ENCODE measurements at regions not wholly inside any gene's neighbourhood (a gene's known extent, or its start where the extent isn't known, plus 50 kb on each side); places are given as distances from the start of the nearest gene placed in this dataset.
A peak's percentile ranks its signal among the peaks of the same experiment; 100 is the strongest.
"Not testable (repeated sequence)": the region's sequence is repeated elsewhere in the genome, so short reads cannot be mapped to it uniquely, and the experiment has no call there.

DNA sequence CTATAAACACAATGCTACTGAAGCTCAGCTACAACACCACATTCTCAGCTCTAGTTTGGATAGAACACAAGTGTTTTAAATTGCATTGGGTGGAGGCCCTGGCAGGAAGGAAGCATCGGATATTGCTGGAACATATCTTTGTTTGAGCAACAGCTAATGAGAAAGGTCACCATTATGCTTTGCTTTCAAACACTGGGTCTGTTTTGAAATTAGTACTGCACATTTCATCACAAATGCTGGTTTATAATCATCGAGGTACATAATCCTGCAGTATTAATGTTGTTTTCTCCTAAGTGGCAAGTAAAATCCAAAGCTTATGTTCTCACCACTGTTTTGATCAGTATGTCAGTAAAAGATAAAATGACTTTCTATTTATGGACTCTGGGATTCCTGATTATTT is 61.5 kb upstream of the ARHGAP29 start:
- H3K4me1 ChIP-seq = peaks cover 0 to 79% (median 30%) of the 10 kb centered on the region in 6 donors
- WGBS, 5 donors = 19 to 61% (median 27%) methylated on average over 2 of the region's 2 CpGs

DNA sequence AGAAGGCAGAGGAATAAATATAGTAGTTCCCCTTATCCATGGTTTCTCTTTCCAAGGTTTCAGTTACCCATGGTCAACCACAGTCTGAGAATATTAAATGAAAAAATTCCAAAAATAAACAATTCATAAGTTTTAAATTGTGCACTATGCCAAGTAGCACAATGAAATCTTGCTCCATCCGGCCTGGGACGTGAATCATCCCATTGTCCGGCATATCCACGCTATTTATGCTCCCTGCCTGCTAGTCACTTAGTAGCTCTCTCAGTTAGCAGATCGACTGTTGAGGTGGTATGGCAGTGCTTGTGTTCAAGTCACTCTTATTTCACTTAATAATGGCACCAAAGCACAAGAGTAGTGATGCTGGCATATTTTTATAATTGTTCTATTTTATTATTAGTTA is 58.6 kb upstream of the ARHGAP29 start:
- Histone ChIP-seq H3K27me3 (replicated peaks in 1 of 7) (peaks cover 0 to 19% (median 0%) of the 10 kb centered on the region in 7 donors), H3K9me3 (no peaks in the 10 kb centered on the region), H3K4me3 (no peak overlapping the region), H3K27ac (peak overlapping the region in 6 of 8 donors; percentile 2 to 90 (median 66)), H3K4me1 (peaks cover 0 to 50% (median 19%) of the 10 kb centered on the region in 6 donors), H3K36me3 (no peaks in the 10 kb centered on the region)
- intact Hi-C loops (cut with DNase I; ENCODE audit: low total_unique reads) = no loop called here
- 67 to 82% (median 78%) methylated on average over 5 of the region's 5 CpGs for WGBS, 5 donors
- no peak for DNase-seq
- TF ChIP-seq POLR2AphosphoS5 (IDR thresholded peaks at IDR 0.05) (peak in 1 of 3 donors; percentile 46), POLR2A (IDR thresholded peaks at IDR 0.05) (no peak)

More for the DNA sequence above, 61.5 kb upstream of the ARHGAP29 start:
- no peak for TF ChIP-seq POLR2A (IDR thresholded peaks at IDR 0.05)
- peak in 1 of 3 donors; percentile 72 for TF ChIP-seq POLR2AphosphoS5 (IDR thresholded peaks at IDR 0.05)
- DNase-seq = no peak
- Histone ChIP-seq H3K36me3 (no peaks in the 10 kb centered on the region), H3K9me3 (no peaks in the 10 kb centered on the region), H3K27ac (peak overlapping the region; percentile 50 to 90 (median 78)), H3K27me3 (replicated peaks in 1 of 7) (peaks cover 0 to 4% (median 0%) of the 10 kb centered on the region in 7 donors), H3K4me3 (no peak overlapping the region)
- intact Hi-C loops (cut with DNase I; ENCODE audit: low total_unique reads) = no loop called here

DNA sequence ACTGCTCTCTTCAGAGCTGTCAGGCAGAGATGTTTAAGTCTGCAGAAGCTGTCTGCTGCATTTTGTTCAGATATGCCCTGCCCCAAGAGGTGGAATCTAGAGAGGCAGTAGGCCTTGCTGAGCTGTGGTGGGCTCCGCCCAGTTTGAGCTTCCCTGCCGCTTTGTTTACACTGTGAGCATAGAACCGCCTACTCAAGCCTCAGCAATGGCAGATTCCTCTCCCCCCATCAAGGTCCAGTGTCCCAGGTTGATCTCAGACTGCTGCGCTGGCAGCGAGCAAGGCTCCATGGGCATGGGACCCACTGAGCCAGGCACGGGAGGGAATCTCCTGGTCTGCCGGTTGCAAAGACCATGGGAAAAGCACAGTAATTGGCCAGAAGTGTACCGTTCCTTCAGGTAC is 55.6 kb upstream of the ARHGAP29 start:
- H3K27ac ChIP-seq; H3K36me3 ChIP-seq; DNase-seq; intact Hi-C loops (cut with DNase I; ENCODE audit: low total_unique reads); H3K4me3 ChIP-seq; H3K9me3 ChIP-seq: not testable (repeated sequence)
- WGBS, 5 donors = 94 to 100% (median 96%) methylated on average over 5 to 8 of the region's 8 CpGs
- peaks cover 0 to 19% (median 0%) of the 10 kb centered on the region in 7 donors for H3K27me3 ChIP-seq (replicated peaks in 1 of 7)
- H3K4me1 ChIP-seq = peaks cover 0 to 20% (median under 1%) of the 10 kb centered on the region in 6 donors

DNA sequence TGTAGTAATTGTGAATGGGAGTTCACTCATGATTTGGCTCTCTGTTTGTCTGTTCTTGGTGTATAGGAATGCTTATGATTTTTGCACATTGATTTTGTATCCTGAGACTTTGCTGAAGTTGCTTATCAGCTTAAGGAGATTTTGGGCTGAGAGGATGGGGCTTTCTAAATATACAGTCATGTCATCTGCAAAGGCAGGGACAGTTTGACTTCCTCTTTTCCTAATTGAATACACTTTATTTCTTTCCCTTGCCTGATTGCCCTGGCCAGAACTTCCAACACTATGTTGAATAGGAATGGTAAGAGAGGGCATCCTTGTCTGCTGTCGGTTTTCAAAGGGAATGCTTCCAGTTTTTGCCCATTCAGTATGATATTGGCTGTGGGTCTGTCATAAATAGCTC is 51.9 kb upstream of the ARHGAP29 start:
- H3K9me3 ChIP-seq; H3K4me3 ChIP-seq; H3K27ac ChIP-seq; H3K4me1 ChIP-seq; H3K36me3 ChIP-seq; DNase-seq; intact Hi-C loops (cut with DNase I; ENCODE audit: low total_unique reads): not testable (repeated sequence)
- H3K27me3 ChIP-seq (replicated peaks in 1 of 7) = peaks cover 0 to 18% (median 0%) of the 10 kb centered on the region in 7 donors
- WGBS, 5 donors = 77 to 93% (median 86%) methylated on average over 1 of the region's 1 CpG
